ENCODE measurements at regions not wholly inside any gene's neighbourhood (a gene's known extent, or its start where the extent isn't known, plus 50 kb on each side); places are given as distances from the start of the nearest gene placed in this dataset.
A peak's percentile ranks its signal among the peaks of the same experiment; 100 is the strongest.

DNA sequence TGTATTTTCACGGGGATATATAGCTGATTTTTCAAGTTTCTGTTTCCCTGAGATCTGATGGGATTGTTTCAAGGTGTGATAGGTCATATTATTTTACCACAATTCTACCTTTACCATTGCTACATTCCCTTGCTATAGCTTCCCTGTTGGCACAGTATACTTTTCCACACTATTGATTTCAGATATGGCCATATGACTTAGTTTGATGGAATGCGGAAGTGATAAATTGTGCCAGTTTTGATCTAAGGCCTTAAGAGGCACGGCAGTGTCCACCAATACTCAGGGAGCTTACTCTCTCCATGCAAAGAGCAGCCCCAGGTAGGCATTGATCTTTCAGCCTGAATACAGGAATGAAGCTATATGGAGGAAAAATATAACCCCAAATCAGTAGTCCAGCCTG, 315.7 kb downstream of the SLC16A7 start:
- no peak for FAIRE-seq
- Histone ChIP-seq H3K9ac (ENCODE audit: control insufficient read depth, extremely low read depth, insufficient read depth, low read length) (no peak overlapping the region), H3K9me1 (ENCODE audit: control insufficient read depth, extremely low read depth, insufficient read depth, low read length) (no peaks in the 10 kb centered on the region), H3K9me3 (ENCODE audit: control insufficient read depth, low read depth, low read length) (no peaks in the 10 kb centered on the region), H3K4me3 (ENCODE audit: control insufficient read depth in 2 of 3, extremely low read depth in 1 of 3, insufficient read depth in 2 of 3, low read depth in 1 of 3, low read length in 3 of 3) (no peak overlapping the region), H3K4me1 (ENCODE audit: control insufficient read depth, extremely low read depth, insufficient read depth, low read length) (no peaks in the 10 kb centered on the region), H3K27ac (ENCODE audit: control insufficient read depth, insufficient read depth, low read length) (no peak overlapping the region), H3K79me2 (ENCODE audit: control insufficient read depth, insufficient read depth, low read length) (no peaks in the 10 kb centered on the region), H2AFZ (ENCODE audit: control insufficient read depth, low read length) (peak overlapping the region; percentile 23), H3K4me2 (ENCODE audit: control insufficient read depth, extremely low read depth, insufficient read depth, low read depth, low read length) (no peak overlapping the region), H4K20me1 (ENCODE audit: control insufficient read depth, extremely low read depth, insufficient read depth, low read length) (no peaks in the 10 kb centered on the region), H3K36me3 (ENCODE audit: control insufficient read depth in 2 of 2, extremely low read depth in 1 of 2, insufficient read depth in 2 of 2, low read length in 2 of 2) (no peaks in the 10 kb centered on the region), H3K27me3 (ENCODE audit: control insufficient read depth, extremely low read depth, insufficient read depth, low read length) (no peaks in the 10 kb centered on the region)
- no peak for DNase-seq (ENCODE audit: low read depth, low spot score)
- dilution Hi-C loops (cut with MboI; ENCODE audit: extremely low pct_ligation_motif_present, low sequenced_read_pairs) = no loop called here
- TF ChIP-seq EZH2 (IDR thresholded peaks at IDR 0.05; ENCODE audit: low read length) = no peak
- TF ChIP-seq, protein P1, sequence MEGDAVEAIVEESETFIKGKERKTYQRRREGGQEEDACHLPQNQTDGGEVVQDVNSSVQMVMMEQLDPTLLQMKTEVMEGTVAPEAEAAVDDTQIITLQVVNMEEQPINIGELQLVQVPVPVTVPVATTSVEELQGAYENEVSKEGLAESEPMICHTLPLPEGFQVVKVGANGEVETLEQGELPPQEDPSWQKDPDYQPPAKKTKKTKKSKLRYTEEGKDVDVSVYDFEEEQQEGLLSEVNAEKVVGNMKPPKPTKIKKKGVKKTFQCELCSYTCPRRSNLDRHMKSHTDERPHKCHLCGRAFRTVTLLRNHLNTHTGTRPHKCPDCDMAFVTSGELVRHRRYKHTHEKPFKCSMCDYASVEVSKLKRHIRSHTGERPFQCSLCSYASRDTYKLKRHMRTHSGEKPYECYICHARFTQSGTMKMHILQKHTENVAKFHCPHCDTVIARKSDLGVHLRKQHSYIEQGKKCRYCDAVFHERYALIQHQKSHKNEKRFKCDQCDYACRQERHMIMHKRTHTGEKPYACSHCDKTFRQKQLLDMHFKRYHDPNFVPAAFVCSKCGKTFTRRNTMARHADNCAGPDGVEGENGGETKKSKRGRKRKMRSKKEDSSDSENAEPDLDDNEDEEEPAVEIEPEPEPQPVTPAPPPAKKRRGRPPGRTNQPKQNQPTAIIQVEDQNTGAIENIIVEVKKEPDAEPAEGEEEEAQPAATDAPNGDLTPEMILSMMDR (optimal IDR thresholded peaks at IDR 0.05 in 1 of 3, IDR thresholded peaks at IDR 0.05 in 1 of 3, conservative IDR thresholded peaks at IDR 0.05 in 1 of 3; ENCODE audit: extremely low read depth in 1 of 3, insufficient read depth in 2 of 3, low read length in 3 of 3) = no peak

DNA sequence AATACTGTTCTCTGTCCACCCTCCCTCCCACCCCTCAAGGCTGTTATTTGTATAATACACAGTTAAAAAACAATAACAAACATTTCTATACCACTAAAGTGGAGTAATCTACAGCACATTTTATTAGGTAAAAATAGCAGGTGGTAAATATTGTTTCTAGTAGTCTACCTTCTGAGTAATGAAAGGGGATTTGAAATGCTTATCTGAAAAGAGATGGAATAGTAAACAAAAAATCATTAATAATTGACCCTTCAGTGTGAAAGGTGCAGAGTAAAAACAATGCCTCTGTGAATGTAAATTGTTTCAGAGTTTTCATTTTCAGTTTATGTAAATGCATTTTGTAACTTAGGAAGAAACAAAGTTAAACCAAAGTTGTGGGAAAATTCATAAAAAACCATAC, 321.2 kb downstream of the SLC16A7 start:
- FAIRE-seq = no peak
- H2AFZ ChIP-seq (ENCODE audit: control insufficient read depth, low read length) = no peak overlapping the region

More for the DNA sequence above, 321.2 kb downstream of the SLC16A7 start:
- Histone ChIP-seq H3K4me2 (ENCODE audit: control insufficient read depth, extremely low read depth, insufficient read depth, low read depth, low read length) (no peak overlapping the region), H3K27me3 (ENCODE audit: control insufficient read depth, extremely low read depth, insufficient read depth, low read length) (no peaks in the 10 kb centered on the region), H3K79me2 (ENCODE audit: control insufficient read depth, insufficient read depth, low read length) (no peaks in the 10 kb centered on the region), H3K4me3 (ENCODE audit: control insufficient read depth in 2 of 3, extremely low read depth in 1 of 3, insufficient read depth in 2 of 3, low read depth in 1 of 3, low read length in 3 of 3) (no peak overlapping the region), H3K9ac (ENCODE audit: control insufficient read depth, extremely low read depth, insufficient read depth, low read length) (no peak overlapping the region), H3K36me3 (ENCODE audit: control insufficient read depth in 2 of 2, extremely low read depth in 1 of 2, insufficient read depth in 2 of 2, low read length in 2 of 2) (no peaks in the 10 kb centered on the region), H3K4me1 (ENCODE audit: control insufficient read depth, extremely low read depth, insufficient read depth, low read length) (no peaks in the 10 kb centered on the region), H3K27ac (ENCODE audit: control insufficient read depth, insufficient read depth, low read length) (no peak overlapping the region), H4K20me1 (ENCODE audit: control insufficient read depth, extremely low read depth, insufficient read depth, low read length) (no peaks in the 10 kb centered on the region), H3K9me1 (ENCODE audit: control insufficient read depth, extremely low read depth, insufficient read depth, low read length) (no peaks in the 10 kb centered on the region), H3K9me3 (ENCODE audit: control insufficient read depth, low read depth, low read length) (no peaks in the 10 kb centered on the region)
- DNase-seq (ENCODE audit: low read depth, low spot score) = no peak
- dilution Hi-C loops (cut with MboI; ENCODE audit: extremely low pct_ligation_motif_present, low sequenced_read_pairs) = no loop called here
- TF ChIP-seq, protein P1 (optimal IDR thresholded peaks at IDR 0.05 in 1 of 3, IDR thresholded peaks at IDR 0.05 in 1 of 3, conservative IDR thresholded peaks at IDR 0.05 in 1 of 3; ENCODE audit: extremely low read depth in 1 of 3, insufficient read depth in 2 of 3, low read length in 3 of 3) = no peak
- TF ChIP-seq EZH2 (IDR thresholded peaks at IDR 0.05; ENCODE audit: low read length) = no peak
